BJ (cell line): ENCODE measurements at regions not wholly inside any gene's neighbourhood (a gene's known extent, or its start where the extent isn't known, plus 50 kb on each side); places are given as distances from the start of the nearest gene placed in this dataset.

Experiments used
- CTCF ChIA-PET: fragments of 350-600 bp; formaldehyde crosslinking; extraction: SDS; loops from one replicate; lab custom pipeline; 2021; ENCODE audit warnings: antibody characterized with exemption, inconsistent platforms; lab: Yijun Ruan, JAX
- POLR2A ChIA-PET: fragments of 300-600 bp; sonication (Branson Sonifier 250); formaldehyde crosslinking; extraction: SDS; loops from one replicate; lab custom pipeline; 2021; ENCODE audit warnings: antibody characterized with exemption; lab: Charles Lee
- DNase-seq: peaks from one replicate; pipeline ENCODE4 v3.0.0-alpha.2; 2011; ENCODE audit warnings: low read depth
- H3K27me3 ChIP-seq: 2 replicates; pipeline ENCODE4 v1.6.0; 2011; ENCODE audit warnings: low read length; ENCODE audit not compliant: control insufficient read depth, insufficient read depth
- H3K36me3 ChIP-seq: 2 replicates; pipeline ENCODE4 v1.5.1; 2011; ENCODE audit warnings: low read length; ENCODE audit not compliant: control insufficient read depth, insufficient read depth
- H3K4me3 ChIP-seq: 2 replicates; pipeline ENCODE4 v1.5.1; 2011; ENCODE audit warnings: low read depth, mild to moderate bottlenecking, control low read depth, low read length
- TF ChIP-seq, protein P1 (sequence below): IDR thresholded peaks from 2 replicates; pipeline ENCODE4 v1.5.1; 2011; ENCODE audit warnings: low read depth, mild to moderate bottlenecking, control low read depth, inconsistent platforms, low read length, moderate library complexity; ENCODE audit not compliant: insufficient read depth

- CTCF ChIA-PET: no interaction called here
Measured at GRCh38 chr10:81280497-81281479, 594.2 kb upstream of the NRG3 start.

GRCh38 chr10:81288544-81288943 is 586.5 kb upstream of the NRG3 start:
- no peaks in the 10 kb centered on the region for H3K36me3 ChIP-seq
- H3K27me3 ChIP-seq: no peaks in the 10 kb centered on the region
- ChIA-PET POLR2A (no interaction called here), CTCF (no interaction called here)
- H3K4me3 ChIP-seq: no peak overlapping the region
- TF ChIP-seq, protein P1, sequence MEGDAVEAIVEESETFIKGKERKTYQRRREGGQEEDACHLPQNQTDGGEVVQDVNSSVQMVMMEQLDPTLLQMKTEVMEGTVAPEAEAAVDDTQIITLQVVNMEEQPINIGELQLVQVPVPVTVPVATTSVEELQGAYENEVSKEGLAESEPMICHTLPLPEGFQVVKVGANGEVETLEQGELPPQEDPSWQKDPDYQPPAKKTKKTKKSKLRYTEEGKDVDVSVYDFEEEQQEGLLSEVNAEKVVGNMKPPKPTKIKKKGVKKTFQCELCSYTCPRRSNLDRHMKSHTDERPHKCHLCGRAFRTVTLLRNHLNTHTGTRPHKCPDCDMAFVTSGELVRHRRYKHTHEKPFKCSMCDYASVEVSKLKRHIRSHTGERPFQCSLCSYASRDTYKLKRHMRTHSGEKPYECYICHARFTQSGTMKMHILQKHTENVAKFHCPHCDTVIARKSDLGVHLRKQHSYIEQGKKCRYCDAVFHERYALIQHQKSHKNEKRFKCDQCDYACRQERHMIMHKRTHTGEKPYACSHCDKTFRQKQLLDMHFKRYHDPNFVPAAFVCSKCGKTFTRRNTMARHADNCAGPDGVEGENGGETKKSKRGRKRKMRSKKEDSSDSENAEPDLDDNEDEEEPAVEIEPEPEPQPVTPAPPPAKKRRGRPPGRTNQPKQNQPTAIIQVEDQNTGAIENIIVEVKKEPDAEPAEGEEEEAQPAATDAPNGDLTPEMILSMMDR: no peak
- no peak for DNase-seq

More at GRCh38 chr10:81280497-81281479, 594.2 kb upstream of the NRG3 start:
- no peaks in the 10 kb centered on the region for H3K36me3 ChIP-seq
- H3K27me3 ChIP-seq: no peaks in the 10 kb centered on the region
- DNase-seq: no peak
- TF ChIP-seq, protein P1: no peak
- H3K4me3 ChIP-seq: no peak overlapping the region
- POLR2A ChIA-PET: no interaction called here

DNA sequence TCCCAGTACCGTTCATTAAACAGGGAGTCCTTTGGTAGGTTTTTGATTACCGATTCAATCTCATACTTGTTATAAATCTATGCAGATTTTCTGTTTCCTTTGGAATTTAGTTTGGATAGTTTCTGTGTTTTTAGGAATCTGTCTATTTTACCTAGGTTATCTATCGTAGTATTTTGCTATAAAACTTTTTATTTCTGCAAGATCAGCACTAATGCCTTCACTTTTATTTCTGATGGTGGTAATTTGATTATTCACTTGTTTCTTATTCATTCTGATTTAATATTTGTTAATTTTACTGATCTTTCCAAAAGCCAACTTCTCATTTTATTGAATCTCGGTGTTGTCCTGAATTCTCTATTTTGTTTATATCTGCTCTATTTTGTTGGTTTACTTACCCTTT is 577.7 kb upstream of the NRG3 start:
- TF ChIP-seq, protein P1: no peak
- no peaks in the 10 kb centered on the region for H3K36me3 ChIP-seq
- POLR2A ChIA-PET: no interaction called here
- H3K4me3 ChIP-seq: no peak overlapping the region
- CTCF ChIA-PET: no interaction called here
- DNase-seq: no peak
- H3K27me3 ChIP-seq: no peaks in the 10 kb centered on the region

GRCh38 chr10:81303656-81304055 is 571.3 kb upstream of the NRG3 start:
- ChIA-PET CTCF (interaction anchor here (0.6 kb wide), 1 partner anchor 175 kb away, joined by 3 read pairs; no protein-coding TSS in a partner anchor), POLR2A (no interaction called here)
- Histone ChIP-seq H3K4me3 (no peak overlapping the region), H3K36me3 (no peaks in the 10 kb centered on the region), H3K27me3 (no peaks in the 10 kb centered on the region)
- TF ChIP-seq, protein P1: no peak
- no peak for DNase-seq

- POLR2A ChIA-PET: no interaction called here
- no peak for DNase-seq
Measured at GRCh38 chr10:81306971-81307782, 567.8 kb upstream of the NRG3 start.

More at GRCh38 chr10:81306971-81307782, 567.8 kb upstream of the NRG3 start:
- Histone ChIP-seq H3K27me3 (no peaks in the 10 kb centered on the region), H3K36me3 (no peaks in the 10 kb centered on the region), H3K4me3 (no peak overlapping the region)
- TF ChIP-seq, protein P1: no peak
- CTCF ChIA-PET: no interaction called here
